ENCODE measurements at regions not wholly inside any gene's neighbourhood (a gene's known extent, or its start where the extent isn't known, plus 50 kb on each side); places are given as distances from the start of the nearest gene placed in this dataset.
"Not testable (repeated sequence)": the region's sequence is repeated elsewhere in the genome, so short reads cannot be mapped to it uniquely, and the experiment has no call there.

- peaks cover 4% of the 10 kb centered on the region for H3K9me3 Mint-ChIP-seq
- intact Hi-C loops (cut with micrococcal nuclease): no loop called here
- no peak overlapping the region for H3K27ac Mint-ChIP-seq
- H3K4me1 Mint-ChIP-seq: peaks cover 15% of the 10 kb centered on the region
- H3K36me3 Mint-ChIP-seq (ENCODE audit: low read depth): no peaks in the 10 kb centered on the region
- H3K4me3 Mint-ChIP-seq: no peak overlapping the region
- no peaks in the 10 kb centered on the region for H3K27me3 Mint-ChIP-seq
- DNase-seq: no peak
These were observed 108.7 kb downstream of the SUCLA2 start for GRCh38 chr13:47892374-47892773.

GRCh38 chr13:47890146-47890814, 110.8 kb downstream of the SUCLA2 start:
- intact Hi-C loops (cut with micrococcal nuclease): no loop called here
- peak overlapping the region; percentile 6 for H3K27ac Mint-ChIP-seq
- no peaks in the 10 kb centered on the region for H3K36me3 Mint-ChIP-seq (ENCODE audit: low read depth)
- H3K4me1 Mint-ChIP-seq: peaks cover 32% of the 10 kb centered on the region
- no peak for DNase-seq
- H3K4me3 Mint-ChIP-seq: peak overlapping the region; percentile 62
- H3K27me3 Mint-ChIP-seq: no peaks in the 10 kb centered on the region
- peaks cover 4% of the 10 kb centered on the region for H3K9me3 Mint-ChIP-seq

- H3K27me3 Mint-ChIP-seq: no peaks in the 10 kb centered on the region
- DNase-seq: peak; percentile 70
- peak overlapping the region; percentile 74 for H3K27ac Mint-ChIP-seq
- no peaks in the 10 kb centered on the region for H3K36me3 Mint-ChIP-seq (ENCODE audit: low read depth)
- intact Hi-C loops (cut with micrococcal nuclease): no loop called here
- peaks cover 30% of the 10 kb centered on the region for H3K4me1 Mint-ChIP-seq
- peak overlapping the region; percentile 7 for H3K4me3 Mint-ChIP-seq
- peaks cover 8% of the 10 kb centered on the region for H3K9me3 Mint-ChIP-seq
These were observed 114.8 kb downstream of the SUCLA2 start for GRCh38 chr13:47886314-47886713.

DNA sequence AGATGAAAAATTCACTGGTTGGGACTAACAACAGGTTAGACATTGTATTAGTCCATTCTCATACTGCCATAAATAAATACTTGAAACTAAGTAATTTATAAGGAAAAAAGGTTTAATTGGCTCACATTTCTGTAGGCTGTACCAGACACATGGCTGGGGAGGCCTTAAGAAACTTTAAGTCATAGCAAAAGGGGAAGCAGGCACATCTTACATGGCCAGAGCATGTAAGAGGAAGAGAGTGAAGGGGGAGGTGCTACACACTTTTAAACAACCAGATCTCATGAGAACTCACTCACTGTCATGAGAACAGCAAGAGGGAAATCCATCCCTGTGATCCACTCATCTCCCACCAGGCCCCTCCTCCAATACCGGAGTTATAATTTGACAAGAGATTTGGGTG, 125.9 kb downstream of the SUCLA2 start:
- no peak overlapping the region for H3K4me3 Mint-ChIP-seq
- no peaks in the 10 kb centered on the region for H3K4me1 Mint-ChIP-seq
- no peak for DNase-seq
- H3K27ac Mint-ChIP-seq: no peak overlapping the region
- no peaks in the 10 kb centered on the region for H3K36me3 Mint-ChIP-seq (ENCODE audit: low read depth)
- intact Hi-C loops (cut with micrococcal nuclease): no loop called here
- H3K9me3 Mint-ChIP-seq: peaks cover 19% of the 10 kb centered on the region
- no peaks in the 10 kb centered on the region for H3K27me3 Mint-ChIP-seq

DNA sequence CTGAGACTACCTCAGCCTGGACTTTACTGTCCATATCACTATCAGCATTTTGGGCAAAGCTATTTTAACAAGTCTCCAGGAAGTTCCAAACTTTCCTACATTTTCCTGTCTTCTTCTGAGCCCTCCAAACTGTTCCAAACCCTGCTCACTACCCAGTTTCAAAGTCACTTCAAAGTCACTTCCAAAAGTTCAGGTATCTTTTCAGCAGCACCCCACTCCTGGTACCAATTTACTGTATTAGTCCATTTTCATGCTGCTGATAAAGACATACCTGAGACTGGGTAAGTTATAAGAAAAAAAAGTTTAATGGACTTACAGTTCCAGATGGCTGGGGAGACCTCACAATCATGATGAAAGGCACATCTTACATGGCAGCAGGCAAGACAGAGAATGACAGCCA, 127.1 kb downstream of the SUCLA2 start:
- DNase-seq; H3K27me3 Mint-ChIP-seq; H3K36me3 Mint-ChIP-seq (ENCODE audit: low read depth); H3K4me1 Mint-ChIP-seq; intact Hi-C loops (cut with micrococcal nuclease); H3K4me3 Mint-ChIP-seq; H3K27ac Mint-ChIP-seq: not testable (repeated sequence)
- peaks cover 19% of the 10 kb centered on the region for H3K9me3 Mint-ChIP-seq

DNA sequence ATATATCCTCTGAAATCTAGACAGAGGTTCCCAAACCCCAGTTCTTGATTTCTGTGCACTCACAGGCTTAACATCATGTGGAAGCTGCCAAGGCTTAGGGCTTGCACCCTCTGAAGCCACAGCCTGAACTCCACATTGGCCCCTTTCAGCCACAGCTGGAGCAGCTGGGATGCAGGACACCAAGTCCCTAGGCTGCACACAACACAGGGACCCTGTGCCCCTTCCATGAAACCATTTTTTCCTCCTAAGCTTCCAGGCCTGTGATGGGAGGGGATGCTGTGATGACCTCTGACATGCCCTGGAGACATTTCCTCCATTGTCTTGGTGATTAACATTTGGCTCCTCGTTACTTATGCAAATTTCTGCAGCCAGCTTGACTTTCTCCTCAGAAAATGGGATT, 127.8 kb downstream of the SUCLA2 start:
- peaks cover 19% of the 10 kb centered on the region for H3K9me3 Mint-ChIP-seq
- H3K36me3 Mint-ChIP-seq (ENCODE audit: low read depth): not testable (repeated sequence)

GRCh38 chr13:47869776-47870175, 131.3 kb downstream of the SUCLA2 start:
- intact Hi-C loops (cut with micrococcal nuclease): no loop called here
- Mint-ChIP-seq H3K27me3 (peaks cover 8% of the 10 kb centered on the region), H3K36me3 (ENCODE audit: low read depth) (no peaks in the 10 kb centered on the region), H3K4me3 (no peak overlapping the region), H3K9me3 (peaks cover 19% of the 10 kb centered on the region), H3K4me1 (no peaks in the 10 kb centered on the region), H3K27ac (no peak overlapping the region)
- DNase-seq: no peak

More for the DNA sequence above, 127.8 kb downstream of the SUCLA2 start:
- H3K27me3 Mint-ChIP-seq; DNase-seq; H3K4me3 Mint-ChIP-seq; intact Hi-C loops (cut with micrococcal nuclease); H3K27ac Mint-ChIP-seq; H3K4me1 Mint-ChIP-seq: not testable (repeated sequence)

DNA sequence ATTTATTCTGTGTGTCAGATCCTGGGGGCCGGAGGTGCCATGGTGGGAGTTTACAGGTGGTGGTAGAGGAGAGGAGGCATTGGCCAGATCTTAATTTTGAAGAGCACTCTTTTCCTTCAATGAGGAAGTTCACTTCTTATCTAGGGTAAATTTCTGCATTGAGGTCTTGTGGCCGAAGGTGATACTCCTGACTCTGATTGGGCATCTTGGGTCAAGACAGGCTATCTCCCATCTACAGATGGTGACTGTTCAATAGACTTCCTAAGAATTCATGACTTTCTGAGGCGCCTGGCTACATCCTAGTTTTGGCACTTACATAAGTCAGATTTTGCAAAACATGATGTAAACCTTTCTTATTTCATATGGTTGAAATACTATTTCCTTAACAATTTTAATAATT, 135.2 kb downstream of the SUCLA2 start:
- intact Hi-C loops (cut with micrococcal nuclease): no loop called here

GRCh38 chr13:47862841-47863240, 138.2 kb downstream of the SUCLA2 start:
- H3K27me3 Mint-ChIP-seq: peaks cover 21% of the 10 kb centered on the region

More for the DNA sequence above, 135.2 kb downstream of the SUCLA2 start:
- DNase-seq: no peak
- Mint-ChIP-seq H3K4me1 (no peaks in the 10 kb centered on the region), H3K36me3 (ENCODE audit: low read depth) (no peaks in the 10 kb centered on the region), H3K27me3 (peaks cover 17% of the 10 kb centered on the region), H3K4me3 (no peak overlapping the region), H3K27ac (no peak overlapping the region), H3K9me3 (no peaks in the 10 kb centered on the region)

GRCh38 chr13:47859165-47859564, 141.9 kb downstream of the SUCLA2 start:
- Mint-ChIP-seq H3K4me1 (no peaks in the 10 kb centered on the region), H3K27ac (no peak overlapping the region), H3K27me3 (peaks cover 11% of the 10 kb centered on the region), H3K9me3 (no peaks in the 10 kb centered on the region), H3K36me3 (ENCODE audit: low read depth) (no peaks in the 10 kb centered on the region), H3K4me3 (no peak overlapping the region)
- DNase-seq: no peak
- intact Hi-C loops (cut with micrococcal nuclease): no loop called here

More at GRCh38 chr13:47862841-47863240, 138.2 kb downstream of the SUCLA2 start:
- no peaks in the 10 kb centered on the region for H3K9me3 Mint-ChIP-seq
- no peaks in the 10 kb centered on the region for H3K4me1 Mint-ChIP-seq
- no peaks in the 10 kb centered on the region for H3K36me3 Mint-ChIP-seq (ENCODE audit: low read depth)
- H3K27ac Mint-ChIP-seq: no peak overlapping the region
- no peak for DNase-seq
- intact Hi-C loops (cut with micrococcal nuclease): no loop called here
- H3K4me3 Mint-ChIP-seq: no peak overlapping the region

DNA sequence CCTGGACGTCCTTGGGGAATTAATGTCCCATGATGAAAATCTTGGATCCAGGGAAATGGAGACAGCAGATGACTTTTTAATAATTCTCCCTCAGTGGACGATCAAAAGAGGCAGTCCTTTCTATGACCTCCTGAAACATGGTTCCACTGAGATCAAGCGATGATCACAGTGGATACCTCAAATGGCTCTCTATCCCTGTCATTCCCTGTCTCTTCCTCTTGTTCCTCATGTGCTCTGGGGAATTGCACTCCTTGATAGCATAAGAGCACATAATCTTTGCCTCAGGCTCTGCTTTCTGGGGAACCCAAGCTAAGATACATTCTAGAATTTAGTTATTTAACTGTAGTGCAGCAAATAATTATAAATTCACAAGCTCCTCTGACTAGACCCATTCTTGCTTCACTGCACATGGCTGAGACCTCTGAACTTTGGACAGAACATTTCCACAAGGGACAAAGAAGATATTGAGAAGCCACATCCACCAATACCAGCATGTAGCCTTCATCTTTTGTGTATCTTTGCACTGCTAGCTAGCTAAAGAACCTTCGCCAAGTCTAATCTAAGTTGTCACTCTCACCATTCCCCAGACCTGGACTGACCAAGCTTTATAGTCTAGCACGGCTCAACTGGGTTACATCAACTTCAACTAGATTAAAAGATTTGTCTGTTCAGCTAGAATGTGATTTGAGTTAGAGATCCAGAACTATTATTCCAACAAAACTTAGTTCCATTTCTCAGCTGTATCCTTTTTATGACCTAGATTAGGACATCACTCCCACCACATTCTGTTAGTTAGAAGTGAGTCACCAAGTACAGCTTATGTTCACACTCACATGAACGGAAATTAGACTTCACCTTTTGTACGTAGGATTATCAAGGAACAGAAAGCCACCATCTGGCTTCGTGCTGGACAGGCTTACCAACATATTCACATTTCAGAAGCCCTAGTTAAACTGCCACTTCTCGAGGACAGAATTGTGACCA, 142.7 kb downstream of the SUCLA2 start:
- Mint-ChIP-seq H3K4me1 (no peaks in the 10 kb centered on the region), H3K27ac (no peak overlapping the region), H3K36me3 (ENCODE audit: low read depth) (no peaks in the 10 kb centered on the region), H3K9me3 (no peaks in the 10 kb centered on the region), H3K4me3 (no peak overlapping the region), H3K27me3 (peaks cover 11% of the 10 kb centered on the region)
- DNase-seq: no peak
- intact Hi-C loops (cut with micrococcal nuclease): no loop called here

- Mint-ChIP-seq H3K27ac (no peak overlapping the region), H3K36me3 (ENCODE audit: low read depth) (no peaks in the 10 kb centered on the region), H3K4me3 (no peak overlapping the region), H3K27me3 (peaks cover 2% of the 10 kb centered on the region), H3K4me1 (no peaks in the 10 kb centered on the region), H3K9me3 (peaks cover 8% of the 10 kb centered on the region)
- intact Hi-C loops (cut with micrococcal nuclease): no loop called here
- DNase-seq: no peak
These were observed 147.8 kb downstream of the SUCLA2 start for GRCh38 chr13:47853236-47853635.

- peaks cover 2% of the 10 kb centered on the region for H3K27me3 Mint-ChIP-seq
- DNase-seq: no peak
These were observed 154.2 kb downstream of the SUCLA2 start for GRCh38 chr13:47846886-47847285.

GRCh38 chr13:47845981-47846380, 155.1 kb downstream of the SUCLA2 start:
- DNase-seq: no peak
- Mint-ChIP-seq H3K27me3 (peaks cover 2% of the 10 kb centered on the region), H3K27ac (no peak overlapping the region), H3K9me3 (peaks cover 8% of the 10 kb centered on the region), H3K36me3 (ENCODE audit: low read depth) (no peaks in the 10 kb centered on the region), H3K4me3 (no peak overlapping the region), H3K4me1 (no peaks in the 10 kb centered on the region)
- intact Hi-C loops (cut with micrococcal nuclease): no loop called here

More at GRCh38 chr13:47846886-47847285, 154.2 kb downstream of the SUCLA2 start:
- H3K4me3 Mint-ChIP-seq: no peak overlapping the region
- H3K4me1 Mint-ChIP-seq: no peaks in the 10 kb centered on the region
- peaks cover 8% of the 10 kb centered on the region for H3K9me3 Mint-ChIP-seq
- intact Hi-C loops (cut with micrococcal nuclease): no loop called here
- no peaks in the 10 kb centered on the region for H3K36me3 Mint-ChIP-seq (ENCODE audit: low read depth)
- no peak overlapping the region for H3K27ac Mint-ChIP-seq

Measured in activated CD4-positive, alpha-beta T cell treated with anti-CD3 and anti-CD28 coated beads, Interleukin-2, amount 10 ng/mL, durations not matched to agents 24 days and 14 days (primary cell).